EL (cell line): ENCODE measurements at regions not wholly inside any gene's neighbourhood (a gene's known extent, or its start where the extent isn't known, plus 50 kb on each side); places are given as distances from the start of the nearest gene placed in this dataset.

Experiments
- DNase-seq: peaks from one replicate; pipeline ENCODE4 v3.0.0-alpha.2; 2016

- DNase-seq, result no peak
Measured at GRCh38 chr16:86286991-86287663, 223.2 kb upstream of the FOXF1 start.

DNA sequence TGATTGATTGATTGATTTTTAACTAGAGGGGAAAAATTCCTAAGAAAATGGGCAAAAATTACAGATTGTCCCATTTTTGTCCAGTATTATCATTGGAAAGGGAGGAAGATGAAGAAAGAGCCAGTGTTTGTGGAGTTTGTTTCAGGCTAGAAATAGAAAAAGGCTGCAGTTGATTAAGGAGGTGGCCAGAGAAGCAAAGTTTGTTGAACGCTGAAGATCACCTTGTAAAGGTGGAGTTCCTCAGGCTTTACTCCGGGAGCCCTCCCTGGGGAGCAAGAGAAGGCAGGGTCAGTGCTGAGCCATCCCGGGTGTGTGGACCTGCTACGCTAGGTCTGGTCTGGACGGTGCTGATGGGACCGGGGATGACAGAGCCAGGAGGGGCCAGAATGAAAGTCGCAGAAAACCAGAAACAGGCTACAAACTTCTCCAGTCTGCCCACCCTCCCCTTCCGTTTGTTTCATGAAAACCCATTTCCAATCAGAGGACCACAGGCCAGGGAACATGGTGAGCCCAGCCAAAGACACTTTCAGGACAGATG lies 222.6 kb upstream of the FOXF1 start:
- DNase-seq, result no peak

DNA sequence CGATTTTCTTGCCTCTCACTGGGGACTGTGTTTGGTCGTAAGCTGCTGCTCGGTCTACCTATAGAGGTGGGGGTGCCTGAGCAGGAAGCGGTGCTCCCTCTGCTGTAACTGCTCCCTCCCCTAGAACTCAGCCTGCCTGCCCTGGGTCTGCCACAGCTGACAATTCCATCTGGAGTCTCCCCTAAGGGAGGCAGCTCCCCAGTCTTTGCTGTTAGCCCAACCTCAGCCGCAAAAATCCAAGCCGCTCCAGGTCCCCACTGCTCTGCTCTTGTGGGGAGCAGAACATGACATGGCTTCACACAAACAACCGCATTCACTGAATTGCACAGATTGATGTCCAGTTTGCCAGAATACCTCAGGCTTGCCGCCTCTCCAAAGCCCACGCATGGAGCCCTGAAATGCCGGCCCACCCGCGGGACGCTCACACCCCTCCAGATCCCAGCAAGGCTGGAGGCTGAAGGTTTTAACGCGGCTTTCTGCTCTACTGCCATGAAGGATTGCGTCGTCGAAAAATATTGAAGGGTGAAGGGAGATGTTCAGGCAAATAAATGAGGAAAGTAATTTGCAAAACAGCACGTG lies 221.5 kb upstream of the FOXF1 start:
- DNase-seq, result no peak

GRCh38 chr16:86289304-86289703 lies 221.0 kb upstream of the FOXF1 start:
- DNase-seq, result no peak

GRCh38 chr16:86289907-86290306 lies 220.4 kb upstream of the FOXF1 start:
- no peak for DNase-seq

- DNase-seq, result no peak
Measured at GRCh38 chr16:86291491-86291890, 218.8 kb upstream of the FOXF1 start.

DNA sequence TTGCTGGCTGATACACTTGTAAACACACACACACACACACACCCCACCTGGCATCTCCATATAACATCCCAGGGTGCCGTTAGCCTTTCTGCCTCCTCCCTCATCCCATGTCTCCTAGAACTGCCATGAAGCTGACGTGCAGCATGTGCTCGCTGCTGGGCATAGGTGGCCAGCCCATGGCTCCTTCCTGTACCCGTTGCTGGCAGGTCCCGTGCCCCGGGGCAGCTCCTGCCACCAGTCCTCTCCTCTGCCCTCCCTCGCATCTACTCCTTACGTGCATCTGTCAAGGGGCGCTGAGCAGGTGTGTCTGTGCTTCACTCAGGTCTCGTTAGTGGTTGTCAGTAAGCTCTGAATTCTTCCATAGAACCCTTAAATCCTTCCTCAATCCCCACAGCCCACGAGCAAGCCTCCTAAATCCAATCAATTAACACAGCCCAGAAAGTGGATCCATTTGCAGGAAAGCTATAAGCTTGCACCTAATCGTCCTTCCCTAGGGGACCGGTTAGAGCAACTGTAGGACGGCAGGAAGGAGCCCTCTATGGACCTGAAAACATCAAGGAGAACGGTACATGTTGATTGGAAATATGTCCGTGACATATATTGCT lies 218.1 kb upstream of the FOXF1 start:
- no peak for DNase-seq

- no peak for DNase-seq
Measured at GRCh38 chr16:86292942-86293341, 217.4 kb upstream of the FOXF1 start.

DNA sequence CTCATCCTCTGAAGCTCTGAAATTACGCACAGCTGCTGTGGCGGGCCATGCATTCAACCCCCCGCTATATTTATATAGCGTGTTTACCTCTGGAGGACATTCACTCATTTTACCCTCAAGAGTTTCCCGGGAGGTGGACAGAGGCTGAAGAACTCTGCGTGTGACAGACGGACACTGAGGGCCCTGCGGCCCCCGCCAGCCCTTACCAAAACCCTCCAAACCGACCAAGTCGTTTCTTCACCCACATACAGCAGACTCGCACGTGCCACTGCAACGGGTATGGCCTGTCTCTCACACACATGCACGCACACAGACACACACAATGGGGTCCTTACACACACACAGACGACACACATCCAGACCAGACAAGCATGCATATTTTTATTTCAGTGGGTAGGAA lies 216.4 kb upstream of the FOXF1 start:
- no peak for DNase-seq

GRCh38 chr16:86294535-86295196 lies 215.7 kb upstream of the FOXF1 start:
- no peak for DNase-seq

DNA sequence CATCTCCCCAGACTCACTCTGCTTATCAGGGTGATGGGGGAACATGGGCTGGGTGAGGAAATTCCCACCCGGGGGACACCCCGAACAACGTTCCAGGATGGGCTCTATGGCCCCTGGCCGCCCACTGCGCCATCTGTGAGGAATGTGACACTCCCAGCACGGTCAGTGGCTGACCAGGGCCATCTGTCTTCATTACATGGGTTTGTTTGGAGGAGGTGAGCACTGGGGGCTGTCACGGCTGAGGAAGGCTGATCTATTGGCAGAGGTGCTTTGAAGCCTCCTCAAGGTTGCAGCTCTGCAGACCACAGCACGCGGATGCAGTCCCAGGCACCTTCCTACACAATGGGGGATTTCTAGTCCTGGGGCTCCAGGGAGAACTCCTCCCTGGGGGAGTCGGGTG lies 214.1 kb upstream of the FOXF1 start:
- no peak for DNase-seq

DNA sequence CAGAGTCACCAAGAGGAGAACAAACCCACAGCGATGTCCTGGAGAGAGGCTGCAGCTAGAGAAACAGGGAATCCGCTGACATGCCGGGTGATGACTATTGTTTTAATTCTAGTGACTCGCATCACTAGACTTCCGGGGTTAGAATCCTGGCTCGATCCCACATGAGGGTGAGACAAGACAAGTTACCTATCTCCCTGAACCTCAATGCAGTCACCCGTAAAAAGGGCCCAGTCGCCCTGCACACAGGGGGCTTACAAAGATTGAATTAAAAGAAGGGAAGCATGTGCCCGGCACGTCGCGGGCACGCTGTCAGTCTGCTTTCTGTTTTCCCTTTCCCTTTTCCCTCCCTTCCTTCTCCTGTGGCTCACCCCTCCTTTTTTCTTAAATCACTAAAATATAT lies 212.9 kb upstream of the FOXF1 start:
- peak; percentile 40 for DNase-seq

DNA sequence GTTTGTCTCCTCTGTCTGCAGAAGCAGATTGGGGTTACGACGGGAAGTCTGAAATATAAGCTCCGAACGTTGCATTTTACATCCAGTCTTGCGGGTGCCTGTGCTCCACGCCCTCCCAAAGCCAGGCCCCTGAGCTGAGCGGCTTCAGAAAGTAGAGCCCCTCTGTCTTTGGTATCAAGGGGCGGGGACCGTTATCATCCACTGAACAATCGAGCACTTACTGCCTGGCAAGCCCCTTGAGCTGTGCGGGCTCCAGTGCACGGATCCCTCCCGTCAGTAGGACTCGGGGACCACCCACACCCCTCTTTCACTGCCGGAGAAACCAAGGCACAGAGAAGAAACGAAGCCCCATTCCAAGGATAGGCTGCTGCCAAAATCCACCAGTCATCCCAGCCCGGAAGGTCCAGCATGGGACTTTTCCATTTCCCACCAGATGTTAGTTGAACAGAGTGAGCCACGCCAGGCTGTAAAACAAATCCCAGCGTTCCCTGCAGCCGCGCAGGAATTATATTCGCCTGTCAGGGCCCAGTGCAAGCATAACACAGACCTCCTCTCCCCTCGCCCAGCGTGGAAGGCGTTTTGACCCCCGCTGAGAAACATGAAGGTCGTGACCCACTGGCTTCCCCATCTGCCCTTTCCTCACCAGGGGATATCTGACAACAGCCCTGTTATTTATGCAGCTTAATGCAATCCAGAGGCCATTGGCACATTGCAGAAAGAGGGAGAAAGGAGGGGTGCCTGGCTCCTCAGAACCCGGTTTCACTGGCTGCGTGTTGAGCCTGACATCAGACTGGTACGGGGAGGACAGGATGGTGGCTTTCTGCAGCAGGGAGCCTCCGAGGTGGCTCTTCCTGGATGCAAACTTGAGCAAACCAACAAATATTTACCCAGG lies 212.2 kb upstream of the FOXF1 start:
- no peak for DNase-seq

- peak; percentile 34 for DNase-seq
Measured at GRCh38 chr16:86298758-86299134, 211.6 kb upstream of the FOXF1 start.

GRCh38 chr16:86299882-86300610 lies 210.3 kb upstream of the FOXF1 start:
- DNase-seq, result no peak

DNA sequence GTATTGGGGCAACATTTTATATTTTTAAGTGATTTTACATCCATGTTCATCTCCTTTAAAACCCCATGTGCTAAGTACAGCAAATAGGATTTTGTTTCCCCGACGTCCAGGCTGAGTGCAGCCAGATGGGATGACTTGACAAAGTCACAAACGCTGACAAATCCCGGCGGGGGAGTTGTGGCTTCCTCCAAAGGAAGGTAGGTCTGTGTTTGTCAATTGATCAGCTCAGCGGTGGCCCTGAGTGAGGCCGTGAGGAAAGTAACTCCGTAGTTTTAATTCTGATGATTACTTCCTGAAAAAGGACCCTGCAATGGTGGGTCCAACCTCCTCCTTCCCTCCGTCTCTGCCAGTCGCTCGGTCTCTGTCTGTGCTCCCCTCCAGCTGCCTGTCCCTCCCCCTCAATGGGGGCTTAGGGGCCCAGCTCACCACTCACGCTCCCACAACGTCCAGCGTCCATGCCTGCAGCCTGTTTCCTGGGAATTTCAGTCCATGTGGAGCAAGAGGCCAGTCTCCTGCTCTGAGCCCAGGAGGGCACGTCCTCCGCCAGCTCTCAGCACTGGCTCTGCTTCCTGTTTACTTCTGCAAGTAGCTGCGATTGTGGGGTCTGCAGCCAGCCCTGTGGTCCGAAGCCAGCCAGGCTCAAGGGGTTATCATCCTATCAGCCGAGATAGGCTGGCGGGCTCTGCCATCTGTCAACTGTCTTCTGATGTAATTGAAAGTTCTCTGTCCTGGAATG lies 209.4 kb upstream of the FOXF1 start:
- no peak for DNase-seq

- no peak for DNase-seq
Measured at GRCh38 chr16:86302421-86303109, 207.8 kb upstream of the FOXF1 start.

GRCh38 chr16:86303787-86304678 lies 206.3 kb upstream of the FOXF1 start:
- no peak for DNase-seq

GRCh38 chr16:86304868-86305267 lies 205.5 kb upstream of the FOXF1 start:
- DNase-seq, result no peak

- no peak for DNase-seq
Measured at GRCh38 chr16:86305440-86305839, 204.9 kb upstream of the FOXF1 start.
